ENCODE measurements at regions not wholly inside any gene's neighbourhood (a gene's known extent, or its start where the extent isn't known, plus 50 kb on each side); places are given as distances from the start of the nearest gene placed in this dataset.

- Histone ChIP-seq H3K4me1 (ENCODE audit: insufficient read depth, low read length) (no peaks in the 10 kb centered on the region), H3K27me3 (ENCODE audit: control insufficient read depth in 1 of 2, insufficient read depth in 2 of 2, low read length in 2 of 2) (no peaks in the 10 kb centered on the region), H3K36me3 (ENCODE audit: insufficient read depth, low read length) (no peaks in the 10 kb centered on the region), H3K27ac (ENCODE audit: low read depth, low read length) (no peak overlapping the region), H3K9ac (ENCODE audit: low read length) (no peak overlapping the region), H3K4me3 (ENCODE audit: low read depth in 1 of 2, low read length in 2 of 2) (no peak overlapping the region), H3K9me3 (ENCODE audit: low read length) (no peaks in the 10 kb centered on the region)
Measured at GRCh38 chr2:221336967-221337366, 235.1 kb downstream of the EPHA4 start.

GRCh38 chr2:221337957-221338685 is 234.0 kb downstream of the EPHA4 start:
- Histone ChIP-seq H3K36me3 (ENCODE audit: insufficient read depth, low read length) (no peaks in the 10 kb centered on the region), H3K27me3 (ENCODE audit: control insufficient read depth in 1 of 2, insufficient read depth in 2 of 2, low read length in 2 of 2) (no peaks in the 10 kb centered on the region), H3K4me3 (ENCODE audit: low read depth in 1 of 2, low read length in 2 of 2) (no peak overlapping the region), H3K9ac (ENCODE audit: low read length) (no peak overlapping the region), H3K4me1 (ENCODE audit: insufficient read depth, low read length) (no peaks in the 10 kb centered on the region), H3K9me3 (ENCODE audit: low read length) (no peaks in the 10 kb centered on the region), H3K27ac (ENCODE audit: low read depth, low read length) (no peak overlapping the region)

- no peak overlapping the region for H3K9ac ChIP-seq (ENCODE audit: low read length)
- no peaks in the 10 kb centered on the region for H3K4me1 ChIP-seq (ENCODE audit: insufficient read depth, low read length)
- H3K27ac ChIP-seq (ENCODE audit: low read depth, low read length): no peak overlapping the region
- no peaks in the 10 kb centered on the region for H3K27me3 ChIP-seq (ENCODE audit: control insufficient read depth in 1 of 2, insufficient read depth in 2 of 2, low read length in 2 of 2)
- H3K36me3 ChIP-seq (ENCODE audit: insufficient read depth, low read length): no peaks in the 10 kb centered on the region
- no peak overlapping the region for H3K4me3 ChIP-seq (ENCODE audit: low read depth in 1 of 2, low read length in 2 of 2)
- H3K9me3 ChIP-seq (ENCODE audit: low read length): no peaks in the 10 kb centered on the region
Measured at GRCh38 chr2:221342388-221342787, 229.7 kb downstream of the EPHA4 start.

- Histone ChIP-seq H3K4me3 (ENCODE audit: low read depth in 1 of 2, low read length in 2 of 2) (no peak overlapping the region), H3K27ac (ENCODE audit: low read depth, low read length) (no peak overlapping the region), H3K4me1 (ENCODE audit: insufficient read depth, low read length) (no peaks in the 10 kb centered on the region), H3K27me3 (ENCODE audit: control insufficient read depth in 1 of 2, insufficient read depth in 2 of 2, low read length in 2 of 2) (no peaks in the 10 kb centered on the region), H3K36me3 (ENCODE audit: insufficient read depth, low read length) (no peaks in the 10 kb centered on the region), H3K9ac (ENCODE audit: low read length) (no peak overlapping the region), H3K9me3 (ENCODE audit: low read length) (no peaks in the 10 kb centered on the region)
Measured at GRCh38 chr2:221343524-221343923, 228.6 kb downstream of the EPHA4 start.

GRCh38 chr2:221345516-221345915 is 226.6 kb downstream of the EPHA4 start:
- no peaks in the 10 kb centered on the region for H3K9me3 ChIP-seq (ENCODE audit: low read length)

GRCh38 chr2:221346411-221346810 is 225.7 kb downstream of the EPHA4 start:
- H3K27me3 ChIP-seq (ENCODE audit: control insufficient read depth in 1 of 2, insufficient read depth in 2 of 2, low read length in 2 of 2): no peaks in the 10 kb centered on the region
- H3K27ac ChIP-seq (ENCODE audit: low read depth, low read length): no peak overlapping the region
- H3K9ac ChIP-seq (ENCODE audit: low read length): no peak overlapping the region

More at GRCh38 chr2:221345516-221345915, 226.6 kb downstream of the EPHA4 start:
- Histone ChIP-seq H3K9ac (ENCODE audit: low read length) (no peak overlapping the region), H3K4me3 (ENCODE audit: low read depth in 1 of 2, low read length in 2 of 2) (no peak overlapping the region), H3K36me3 (ENCODE audit: insufficient read depth, low read length) (no peaks in the 10 kb centered on the region), H3K27me3 (ENCODE audit: control insufficient read depth in 1 of 2, insufficient read depth in 2 of 2, low read length in 2 of 2) (no peaks in the 10 kb centered on the region), H3K27ac (ENCODE audit: low read depth, low read length) (no peak overlapping the region), H3K4me1 (ENCODE audit: insufficient read depth, low read length) (no peaks in the 10 kb centered on the region)

GRCh38 chr2:221347471-221347870 is 224.6 kb downstream of the EPHA4 start:
- no peak overlapping the region for H3K9ac ChIP-seq (ENCODE audit: low read length)

More at GRCh38 chr2:221346411-221346810, 225.7 kb downstream of the EPHA4 start:
- H3K4me1 ChIP-seq (ENCODE audit: insufficient read depth, low read length): no peaks in the 10 kb centered on the region
- no peaks in the 10 kb centered on the region for H3K36me3 ChIP-seq (ENCODE audit: insufficient read depth, low read length)
- no peaks in the 10 kb centered on the region for H3K9me3 ChIP-seq (ENCODE audit: low read length)
- H3K4me3 ChIP-seq (ENCODE audit: low read depth in 1 of 2, low read length in 2 of 2): no peak overlapping the region

GRCh38 chr2:221350616-221351015 is 221.5 kb downstream of the EPHA4 start:
- Histone ChIP-seq H3K27me3 (ENCODE audit: control insufficient read depth in 1 of 2, insufficient read depth in 2 of 2, low read length in 2 of 2) (no peaks in the 10 kb centered on the region), H3K4me3 (ENCODE audit: low read depth in 1 of 2, low read length in 2 of 2) (no peak overlapping the region), H3K4me1 (ENCODE audit: insufficient read depth, low read length) (peaks cover 7% of the 10 kb centered on the region), H3K9me3 (ENCODE audit: low read length) (no peaks in the 10 kb centered on the region), H3K36me3 (ENCODE audit: insufficient read depth, low read length) (no peaks in the 10 kb centered on the region), H3K27ac (ENCODE audit: low read depth, low read length) (no peak overlapping the region), H3K9ac (ENCODE audit: low read length) (no peak overlapping the region)

More at GRCh38 chr2:221347471-221347870, 224.6 kb downstream of the EPHA4 start:
- Histone ChIP-seq H3K27ac (ENCODE audit: low read depth, low read length) (no peak overlapping the region), H3K9me3 (ENCODE audit: low read length) (no peaks in the 10 kb centered on the region), H3K4me3 (ENCODE audit: low read depth in 1 of 2, low read length in 2 of 2) (no peak overlapping the region), H3K27me3 (ENCODE audit: control insufficient read depth in 1 of 2, insufficient read depth in 2 of 2, low read length in 2 of 2) (no peaks in the 10 kb centered on the region), H3K36me3 (ENCODE audit: insufficient read depth, low read length) (no peaks in the 10 kb centered on the region), H3K4me1 (ENCODE audit: insufficient read depth, low read length) (no peaks in the 10 kb centered on the region)

- Histone ChIP-seq H3K27me3 (ENCODE audit: control insufficient read depth in 1 of 2, insufficient read depth in 2 of 2, low read length in 2 of 2) (no peaks in the 10 kb centered on the region), H3K9ac (ENCODE audit: low read length) (no peak overlapping the region), H3K4me3 (ENCODE audit: low read depth in 1 of 2, low read length in 2 of 2) (no peak overlapping the region), H3K36me3 (ENCODE audit: insufficient read depth, low read length) (no peaks in the 10 kb centered on the region), H3K4me1 (ENCODE audit: insufficient read depth, low read length) (peaks cover 7% of the 10 kb centered on the region), H3K27ac (ENCODE audit: low read depth, low read length) (no peak overlapping the region), H3K9me3 (ENCODE audit: low read length) (no peaks in the 10 kb centered on the region)
Measured at GRCh38 chr2:221353201-221353600, 218.9 kb downstream of the EPHA4 start.

- no peaks in the 10 kb centered on the region for H3K36me3 ChIP-seq (ENCODE audit: insufficient read depth, low read length)
Measured at GRCh38 chr2:221360312-221360711, 211.8 kb downstream of the EPHA4 start.

GRCh38 chr2:221360742-221361141 is 211.4 kb downstream of the EPHA4 start:
- Histone ChIP-seq H3K27me3 (ENCODE audit: control insufficient read depth in 1 of 2, insufficient read depth in 2 of 2, low read length in 2 of 2) (no peaks in the 10 kb centered on the region), H3K4me1 (ENCODE audit: insufficient read depth, low read length) (no peaks in the 10 kb centered on the region), H3K9me3 (ENCODE audit: low read length) (no peaks in the 10 kb centered on the region), H3K9ac (ENCODE audit: low read length) (no peak overlapping the region), H3K36me3 (ENCODE audit: insufficient read depth, low read length) (no peaks in the 10 kb centered on the region), H3K27ac (ENCODE audit: low read depth, low read length) (no peak overlapping the region), H3K4me3 (ENCODE audit: low read depth in 1 of 2, low read length in 2 of 2) (no peak overlapping the region)

More at GRCh38 chr2:221360312-221360711, 211.8 kb downstream of the EPHA4 start:
- Histone ChIP-seq H3K27me3 (ENCODE audit: control insufficient read depth in 1 of 2, insufficient read depth in 2 of 2, low read length in 2 of 2) (no peaks in the 10 kb centered on the region), H3K27ac (ENCODE audit: low read depth, low read length) (no peak overlapping the region), H3K4me1 (ENCODE audit: insufficient read depth, low read length) (peaks cover 3% of the 10 kb centered on the region), H3K9ac (ENCODE audit: low read length) (no peak overlapping the region), H3K9me3 (ENCODE audit: low read length) (no peaks in the 10 kb centered on the region), H3K4me3 (ENCODE audit: low read depth in 1 of 2, low read length in 2 of 2) (no peak overlapping the region)

- Histone ChIP-seq H3K4me1 (ENCODE audit: insufficient read depth, low read length) (no peaks in the 10 kb centered on the region), H3K4me3 (ENCODE audit: low read depth in 1 of 2, low read length in 2 of 2) (no peak overlapping the region), H3K36me3 (ENCODE audit: insufficient read depth, low read length) (no peaks in the 10 kb centered on the region), H3K27ac (ENCODE audit: low read depth, low read length) (no peak overlapping the region), H3K27me3 (ENCODE audit: control insufficient read depth in 1 of 2, insufficient read depth in 2 of 2, low read length in 2 of 2) (no peaks in the 10 kb centered on the region), H3K9me3 (ENCODE audit: low read length) (no peaks in the 10 kb centered on the region), H3K9ac (ENCODE audit: low read length) (no peak overlapping the region)
Measured at GRCh38 chr2:221361633-221362032, 210.5 kb downstream of the EPHA4 start.

Data from muscle layer of colon (tissue), 2 donors.